ENCODE measurements at regions not wholly inside any gene's neighbourhood (a gene's known extent, or its start where the extent isn't known, plus 50 kb on each side); places are given as distances from the start of the nearest gene placed in this dataset.

GRCh38 chr10:54962134-54962900 is 161.3 kb upstream of the PCDH15 start:
- no peak for TF ChIP-seq CREB1 (IDR thresholded peaks at IDR 0.05; ENCODE audit: low read depth)
- no peak for TF ChIP-seq ZNF207 (IDR thresholded peaks at IDR 0.05; ENCODE audit: borderline replicate concordance)
- TF ChIP-seq USF1 (IDR thresholded peaks at IDR 0.05; ENCODE audit: borderline replicate concordance, extremely low read length, insufficient read depth, low read depth, low read length) = no peak
- no peak for TF ChIP-seq EED (IDR thresholded peaks at IDR 0.05; ENCODE audit: low read depth)
- no peak for TF ChIP-seq FOS (IDR thresholded peaks at IDR 0.05; ENCODE audit: borderline replicate concordance, extremely low read depth, insufficient read length)
- TF ChIP-seq CTCF (IDR thresholded peaks at IDR 0.05 in 2 of 3, conservative IDR thresholded peaks at IDR 0.05 in 1 of 3; ENCODE audit: control insufficient read depth in 2 of 3, extremely low read depth in 1 of 3, insufficient read depth in 1 of 3, low read depth in 3 of 3, low read length in 3 of 3) = no peak
- no peak for TF ChIP-seq EZH2 (IDR thresholded peaks at IDR 0.05; ENCODE audit: borderline replicate concordance, control insufficient read depth, low read depth, low read length)
- no peak for TF ChIP-seq SIX5 (IDR thresholded peaks at IDR 0.05; ENCODE audit: low read depth, low read length, severe bottlenecking)
- no peak for TF ChIP-seq TBL1XR1 (IDR thresholded peaks at IDR 0.05; ENCODE audit: low read depth, low read length)
- no peak for TF ChIP-seq NFIC (IDR thresholded peaks at IDR 0.05; ENCODE audit: low read depth, low read length)
